Breast epithelium (tissue), 3 donors: ENCODE measurements at regions not wholly inside any gene's neighbourhood (a gene's known extent, or its start where the extent isn't known, plus 50 kb on each side); places are given as distances from the start of the nearest gene placed in this dataset.

Experiments
- POLR2AphosphoS5 ChIP-seq, 3 donors: sonication (generic); formaldehyde crosslinking; IDR thresholded peaks; one replicate each; pipeline ENCODE4 v1.6.1; 2017; ENCODE audit warnings: antibody characterized with exemption in 3 of 3
- TF ChIP-seq, protein P1 (sequence below), 3 donors: fragments of 450-650 bp; IDR thresholded peaks; one replicate each; pipeline ENCODE4 v1.5.1; 2016 to 2017; ENCODE audit warnings: antibody characterized with exemption in 3 of 3, mild to moderate bottlenecking in 3 of 3, moderate library complexity in 3 of 3

DNA sequence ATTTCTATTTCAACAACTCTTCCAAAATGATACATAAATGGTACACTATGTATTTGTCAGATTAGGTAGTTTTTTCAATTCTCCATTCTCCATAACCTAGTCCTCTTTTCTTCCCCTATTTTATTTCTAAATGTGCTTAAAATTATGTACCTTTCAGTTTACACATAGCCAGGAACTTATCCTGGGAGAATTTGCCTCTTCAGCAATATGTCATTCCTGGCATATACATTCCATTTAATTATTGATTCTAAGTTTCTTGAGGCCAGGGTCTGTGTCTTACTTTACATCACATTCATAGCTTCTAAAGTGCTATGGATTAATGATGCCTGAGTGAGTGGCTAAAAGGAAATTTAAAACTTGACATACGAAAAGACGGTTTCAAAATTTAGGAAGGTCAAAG lies 199.8 kb downstream of the PDGFRA start:
- TF ChIP-seq, protein P1, sequence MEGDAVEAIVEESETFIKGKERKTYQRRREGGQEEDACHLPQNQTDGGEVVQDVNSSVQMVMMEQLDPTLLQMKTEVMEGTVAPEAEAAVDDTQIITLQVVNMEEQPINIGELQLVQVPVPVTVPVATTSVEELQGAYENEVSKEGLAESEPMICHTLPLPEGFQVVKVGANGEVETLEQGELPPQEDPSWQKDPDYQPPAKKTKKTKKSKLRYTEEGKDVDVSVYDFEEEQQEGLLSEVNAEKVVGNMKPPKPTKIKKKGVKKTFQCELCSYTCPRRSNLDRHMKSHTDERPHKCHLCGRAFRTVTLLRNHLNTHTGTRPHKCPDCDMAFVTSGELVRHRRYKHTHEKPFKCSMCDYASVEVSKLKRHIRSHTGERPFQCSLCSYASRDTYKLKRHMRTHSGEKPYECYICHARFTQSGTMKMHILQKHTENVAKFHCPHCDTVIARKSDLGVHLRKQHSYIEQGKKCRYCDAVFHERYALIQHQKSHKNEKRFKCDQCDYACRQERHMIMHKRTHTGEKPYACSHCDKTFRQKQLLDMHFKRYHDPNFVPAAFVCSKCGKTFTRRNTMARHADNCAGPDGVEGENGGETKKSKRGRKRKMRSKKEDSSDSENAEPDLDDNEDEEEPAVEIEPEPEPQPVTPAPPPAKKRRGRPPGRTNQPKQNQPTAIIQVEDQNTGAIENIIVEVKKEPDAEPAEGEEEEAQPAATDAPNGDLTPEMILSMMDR (IDR thresholded peaks at IDR 0.05), result no peak
- TF ChIP-seq POLR2AphosphoS5 (IDR thresholded peaks at IDR 0.05), result no peak
